ENCODE measurements at regions not wholly inside any gene's neighbourhood (a gene's known extent, or its start where the extent isn't known, plus 50 kb on each side); places are given as distances from the start of the nearest gene placed in this dataset.

GRCh38 chr11:98965775-98966174, 55.0 kb upstream of the CNTN5 start:
- no peak for TF ChIP-seq POLR2A (IDR thresholded peaks at IDR 0.05)
- no peak for TF ChIP-seq CTCF (IDR thresholded peaks at IDR 0.05 in 8 of 11, conservative IDR thresholded peaks at IDR 0.05 in 3 of 11)
